A549 (cell line): ENCODE measurements at regions not wholly inside any gene's neighbourhood (a gene's known extent, or its start where the extent isn't known, plus 50 kb on each side); places are given as distances from the start of the nearest gene placed in this dataset.

Experiments
- ATAC-seq, 2 experiments: fragments of 200-7000 bp in 1 of 2; fragments of >200 bp in 1 of 2; cut with Nextera tagmentation in 1 of 2; cut with Tn5 transposase in 1 of 2; 3 replicates each; pipeline versions ENCODE4 v1.8.0 to v1.9.1; 2018 to 2020; ENCODE audit warnings: mild to moderate bottlenecking in 1 of 2, moderate library complexity in 1 of 2
- CTCF ChIA-PET: fragments of 300-600 bp; sonication (Branson Sonifier 250); formaldehyde crosslinking; extraction: SDS; loops from one replicate; lab custom pipeline; 2021; ENCODE audit warnings: antibody characterized with exemption, inconsistent platforms; lab: Yijun Ruan, JAX
- POLR2A ChIA-PET: fragments of 350-600 bp; formaldehyde crosslinking; extraction: SDS; loops from one replicate; lab custom pipeline; 2021; ENCODE audit warnings: antibody characterized with exemption, inconsistent platforms; lab: Yijun Ruan, JAX
- DNase-seq, 2 experiments: peaks; one replicate each; pipeline versions ENCODE4 v3.0.0 to v3.0.0-alpha.2; 2011 to 2016; ENCODE audit warnings: low read depth in 1 of 2, low spot score in 1 of 2
- FAIRE-seq: peaks from 2 replicates; lab custom pipeline; 2011; peaks lifted over from hg19 to GRCh38; lab: Jason Lieb, UNC
- H3K27ac ChIP-seq, 2 experiments: fragments of >200 bp; sonication (Bioruptor Twin); formaldehyde crosslinking; 3 replicates each; pipeline ENCODE4 v1.5.1; 2016 to 2017
- H3K4me1 ChIP-seq: fragments of >200 bp; sonication (Bioruptor Twin); formaldehyde crosslinking; 3 replicates; pipeline ENCODE4 v1.6.1; 2016
- H3K4me2 ChIP-seq: fragments of >200 bp; sonication (Bioruptor Twin); formaldehyde crosslinking; 3 replicates; pipeline ENCODE4 v1.6.1; 2016
- H3K4me3 ChIP-seq: fragments of >200 bp; sonication (Bioruptor Twin); formaldehyde crosslinking; 3 replicates; pipeline ENCODE4 v1.5.1; 2016
- H3K9me3 ChIP-seq: fragments of >200 bp; sonication (Bioruptor Twin); formaldehyde crosslinking; 3 replicates; pipeline ENCODE4 v1.6.1; 2016
- ATOH8 ChIP-seq: fragments of 250-450 bp; sonication (Bioruptor Pico); IDR thresholded peaks from 2 replicates; pipeline ENCODE4 v1.5.0; 2020; ENCODE audit warnings: low read depth, mild to moderate bottlenecking, moderate library complexity
- EHMT2 ChIP-seq: fragments of 200-600 bp; sonication (generic); IDR thresholded peaks from 2 replicates; pipeline ENCODE4 v1.6.1; 2016; ENCODE audit warnings: antibody characterized with exemption, low read depth, mild to moderate bottlenecking, moderate library complexity
- ESRRA ChIP-seq: fragments of 150-350 bp; IDR thresholded peaks from 2 replicates; pipeline ENCODE4 v1.6.1; 2014; ENCODE audit warnings: mild to moderate bottlenecking, low read length, borderline replicate concordance
- FOSL2 ChIP-seq, 2 experiments: fragments of 450-650 bp in 1 of 2; fragments of >200 bp in 1 of 2; sonication (Bioruptor Twin) in 1 of 2; formaldehyde crosslinking; IDR thresholded peaks; 2 replicates each; pipeline versions ENCODE4 v1.5.0 to v1.6.1; 2016 to 2020; ENCODE audit warnings: mild to moderate bottlenecking in 1 of 2, moderate library complexity in 1 of 2
- HMGXB4 ChIP-seq: fragments of 250-450 bp; sonication (Bioruptor Pico); IDR thresholded peaks from 2 replicates; pipeline ENCODE4 v1.5.0; 2021; ENCODE audit warnings: mild to moderate bottlenecking, moderate library complexity, borderline replicate concordance
- HOXA7 ChIP-seq: fragments of 250-450 bp; sonication (Bioruptor Pico); IDR thresholded peaks from 2 replicates; pipeline ENCODE4 v1.5.0; 2020; ENCODE audit warnings: mild to moderate bottlenecking, moderate library complexity
- HOXB5 ChIP-seq: fragments of 250-450 bp; sonication (Bioruptor Pico); IDR thresholded peaks from 2 replicates; pipeline ENCODE4 v1.5.0; 2020; ENCODE audit warnings: mild to moderate bottlenecking, moderate library complexity
- KDM1A ChIP-seq: fragments of 200-600 bp; sonication (generic); IDR thresholded peaks from 2 replicates; pipeline ENCODE4 v1.6.1; 2016; ENCODE audit warnings: low read depth, mild to moderate bottlenecking
- KDM5A ChIP-seq: fragments of 200-600 bp; sonication (generic); IDR thresholded peaks from 2 replicates; pipeline ENCODE4 v1.6.1; 2016; ENCODE audit warnings: antibody characterized with exemption, mild to moderate bottlenecking
- MAFK ChIP-seq: fragments of 450-650 bp; IDR thresholded peaks from 2 replicates; pipeline ENCODE4 v1.6.1; 2014; ENCODE audit not compliant: partially characterized antibody
- MAX ChIP-seq: IDR thresholded peaks from 2 replicates; pipeline ENCODE4 v1.6.1; 2012
- MAZ ChIP-seq: fragments of 150-350 bp; IDR thresholded peaks from 2 replicates; pipeline ENCODE4 v1.6.1; 2014; ENCODE audit warnings: antibody characterized with exemption, low read depth, low read length, borderline replicate concordance
- PHF8 ChIP-seq: fragments of 200-600 bp; sonication (generic); IDR thresholded peaks from 2 replicates; pipeline ENCODE4 v1.6.1; 2016; ENCODE audit warnings: low read depth, mild to moderate bottlenecking, antibody characterized with exemption, moderate library complexity, borderline replicate concordance
- POLR2AphosphoS2 ChIP-seq: conservative IDR thresholded peaks from 2 replicates; pipeline ENCODE4 v1.6.1; 2012; ENCODE audit warnings: low read length, improper control_type of control experiment, inconsistent platforms
- REST ChIP-seq: fragments of 200-600 bp; sonication (generic); IDR thresholded peaks from 2 replicates; pipeline ENCODE4 v1.6.1; 2016; ENCODE audit warnings: antibody characterized with exemption, mild to moderate bottlenecking, moderate library complexity
- TFCP2L1 ChIP-seq: fragments of 250-450 bp; sonication (Bioruptor Pico); IDR thresholded peaks from 2 replicates; pipeline ENCODE4 v1.5.0; 2021; ENCODE audit warnings: mild to moderate bottlenecking
- ZFP36 ChIP-seq: fragments of 450-650 bp; IDR thresholded peaks from 2 replicates; pipeline ENCODE4 v1.6.1; 2014; ENCODE audit warnings: borderline replicate concordance; ENCODE audit not compliant: partially characterized antibody
- ZNF302 ChIP-seq: fragments of 250-450 bp; sonication (Bioruptor Pico); IDR thresholded peaks from 2 replicates; pipeline ENCODE4 v1.9.0; 2021; ENCODE audit warnings: inconsistent platforms, mild to moderate bottlenecking, moderate library complexity
- WGBS: methylation state at CpG from one replicate; pipeline ENCODE4 v1.1.6; 2017; ENCODE audit errors: missing lambda C conversion rate; 5-methylcytosine and 5-hydroxymethylcytosine counted together

GRCh38 chr9:91162311-91162710 lies 199.4 kb downstream of the AUH start:
- no peak overlapping the region for H3K4me3 ChIP-seq
- ATAC-seq (peak in 1 of 2 experiments; percentile 13; a peak in 1 of 6 replicates), DNase-seq (no peak), FAIRE-seq (no peak)
- 37% methylated on average over 5 of the region's 5 CpGs for WGBS
- CTCF ChIA-PET: no interaction called here
- H3K4me2 ChIP-seq: peak overlapping the region; percentile 25; the same call in 2 of the 3 replicates
- peak overlapping the region in 1 of 2 experiments; percentile 78; a peak in 3 of 6 replicates for H3K27ac ChIP-seq
- H3K4me1 ChIP-seq: peaks cover 36% of the 10 kb centered on the region
- no peak for TF ChIP-seq HOXA7 (CRISPR knock-in tag)
- TF ChIP-seq EHMT2: no peak
- TF ChIP-seq MAFK: no peak
- TF ChIP-seq ESRRA: no peak
- H3K9me3 ChIP-seq: no peaks in the 10 kb centered on the region
- POLR2A ChIA-PET: interaction anchor here (0.7 kb wide), 1 partner anchor 261 kb away, joined by 3 read pairs; the partner anchor contains the start of gene NFIL3

- H3K4me2 ChIP-seq: peak overlapping the region; percentile 25; the same call in 2 of the 3 replicates
- H3K27ac ChIP-seq: peak overlapping the region in 1 of 2 experiments; percentile 78; a peak in 3 of 6 replicates
- WGBS: 80% methylated on average over 16 of the region's 16 CpGs
- DNase-seq: no peak
- ATAC-seq: no peak
- FAIRE-seq: no peak
- H3K4me3 ChIP-seq: no peak overlapping the region
- peaks cover 36% of the 10 kb centered on the region for H3K4me1 ChIP-seq
- TF ChIP-seq ATOH8 (CRISPR knock-in tag): no peak
- TF ChIP-seq MAFK: peak; percentile 45
- no peak for TF ChIP-seq POLR2AphosphoS2
- H3K9me3 ChIP-seq: no peaks in the 10 kb centered on the region
- ChIA-PET POLR2A (interaction anchor here (0.7 kb wide), 1 partner anchor 260 kb away, joined by 3 read pairs; the partner anchor contains the start of gene NFIL3), CTCF (interaction anchor here (2.5 kb wide), 1 partner anchor 73 kb away, joined by 7 read pairs; no protein-coding TSS in a partner anchor)
Observed at GRCh38 chr9:91162784-91163443, 198.8 kb downstream of the AUH start.

- Histone ChIP-seq H3K27ac (peak overlapping the region in 1 of 2 experiments; percentile 78; a peak in 4 of 6 replicates), H3K4me2 (no peak overlapping the region), H3K9me3 (no peaks in the 10 kb centered on the region), H3K4me3 (no peak overlapping the region), H3K4me1 (peaks cover 36% of the 10 kb centered on the region)
- no peak for FAIRE-seq
- ChIA-PET POLR2A (no interaction called here), CTCF (interaction anchor here (2.5 kb wide), 1 partner anchor 74 kb away, joined by 7 read pairs; no protein-coding TSS in a partner anchor)
- no peak for ATAC-seq
- TF ChIP-seq MAFK: no peak
- 95% methylated on average over 8 of the region's 8 CpGs for WGBS
- DNase-seq: no peak
Observed at GRCh38 chr9:91163444-91163772, 198.3 kb downstream of the AUH start.

- H3K27ac ChIP-seq: peak overlapping the region; percentile 54 to 78
- ATAC-seq (peak in 1 of 2 experiments; percentile 14; a peak in 3 of 6 replicates), DNase-seq (no peak)
- TF ChIP-seq HOXB5 (CRISPR knock-in tag) (no peak), KDM5A (no peak), MAZ (no peak), HOXA7 (CRISPR knock-in tag) (no peak), ZNF302 (no peak), FOSL2 (IDR thresholded peaks at IDR 0.05) (no peak), FOSL2 (CRISPR knock-in tag; IDR thresholded peaks at IDR 0.05) (no peak), MAX (no peak), REST (no peak), ZFP36 (no peak), KDM1A (no peak), ESRRA (no peak), HMGXB4 (CRISPR knock-in tag) (no peak), PHF8 (no peak), TFCP2L1 (CRISPR knock-in tag) (no peak)
- TF ChIP-seq, all 56 proteins: peak for 0
- H3K4me1 ChIP-seq: peaks cover 36% of the 10 kb centered on the region
- peak overlapping the region; percentile 66 for H3K4me2 ChIP-seq
- POLR2A ChIA-PET: interaction anchor here (1.4 kb wide), 1 partner anchor 19 kb away, joined by 3 read pairs; no protein-coding TSS in a partner anchor
- H3K4me3 ChIP-seq: no peak overlapping the region
- WGBS: 92% methylated on average over 13 of the region's 17 CpGs
- FAIRE-seq: no peak
- no peaks in the 10 kb centered on the region for H3K9me3 ChIP-seq
- CTCF ChIA-PET: interaction anchor here (2.5 kb wide), 1 partner anchor 74 kb away, joined by 7 read pairs; no protein-coding TSS in a partner anchor
Observed at GRCh38 chr9:91163773-91164471, 197.8 kb downstream of the AUH start.
